Fibroblast of the aortic adventitia (primary cell): ENCODE measurements at regions not wholly inside any gene's neighbourhood (a gene's known extent, or its start where the extent isn't known, plus 50 kb on each side); places are given as distances from the start of the nearest gene placed in this dataset.

Source experiments
- DNase-seq: peaks from one replicate; pipeline ENCODE4 v3.0.0-alpha.2; 2010; ENCODE audit warnings: low read depth
- H3K4me3 ChIP-seq: 2 replicates; pipeline ENCODE4 v1.5.1; 2011; ENCODE audit warnings: low read depth, mild to moderate bottlenecking, control low read depth, low read length, moderate library complexity
- CTCF ChIP-seq: IDR thresholded peaks from 2 replicates; pipeline ENCODE4 v1.5.1; 2011; ENCODE audit warnings: mild to moderate bottlenecking, low read length, control low read depth, inconsistent platforms; ENCODE audit not compliant: insufficient read depth

DNA sequence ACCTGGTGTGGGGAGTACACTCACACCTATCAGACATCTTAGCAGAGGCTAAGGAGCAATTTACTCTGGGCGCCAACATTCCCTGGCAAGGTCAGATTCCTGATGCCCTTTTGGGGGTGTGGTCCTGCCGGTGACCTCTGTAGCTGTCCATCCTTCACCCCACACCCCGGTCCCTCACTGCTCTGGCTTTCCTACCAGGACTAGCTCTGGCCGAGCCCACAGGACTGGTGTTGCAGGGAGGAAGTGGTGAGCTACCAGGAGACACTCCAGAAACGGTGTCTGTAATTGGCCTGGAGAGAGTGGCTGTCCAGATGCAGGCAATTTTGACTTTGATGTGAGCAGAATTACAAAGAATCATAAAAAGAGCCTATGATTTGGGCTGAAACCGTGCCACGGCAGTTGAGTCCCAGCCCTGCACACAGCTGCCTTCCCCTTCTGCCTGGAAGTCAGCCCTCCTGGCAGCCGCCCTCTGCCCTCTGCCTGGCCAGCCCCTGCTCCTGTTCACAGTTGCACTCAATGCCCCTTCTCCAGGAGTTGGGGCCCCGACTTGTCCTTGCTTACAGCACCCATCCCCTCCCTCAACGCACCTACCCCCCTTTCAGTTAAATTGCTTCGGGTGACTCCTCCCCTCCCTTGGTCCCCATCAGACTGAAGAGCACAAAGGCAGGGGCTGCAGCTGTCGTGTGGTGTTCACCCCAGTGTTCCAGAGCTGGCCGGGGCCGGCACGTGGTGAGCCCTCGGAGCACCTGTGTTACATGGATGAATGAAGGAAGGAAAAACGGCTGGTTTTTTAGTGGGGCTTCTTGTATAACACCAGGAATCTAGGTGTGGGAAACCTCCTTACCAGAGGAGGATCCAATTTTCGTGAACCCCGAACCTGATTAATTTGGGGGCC lies 80.2 kb upstream of the TPM1 start:
- DNase-seq, result no peak
- no peak for TF ChIP-seq CTCF
- H3K4me3 ChIP-seq, result no peak overlapping the region

DNA sequence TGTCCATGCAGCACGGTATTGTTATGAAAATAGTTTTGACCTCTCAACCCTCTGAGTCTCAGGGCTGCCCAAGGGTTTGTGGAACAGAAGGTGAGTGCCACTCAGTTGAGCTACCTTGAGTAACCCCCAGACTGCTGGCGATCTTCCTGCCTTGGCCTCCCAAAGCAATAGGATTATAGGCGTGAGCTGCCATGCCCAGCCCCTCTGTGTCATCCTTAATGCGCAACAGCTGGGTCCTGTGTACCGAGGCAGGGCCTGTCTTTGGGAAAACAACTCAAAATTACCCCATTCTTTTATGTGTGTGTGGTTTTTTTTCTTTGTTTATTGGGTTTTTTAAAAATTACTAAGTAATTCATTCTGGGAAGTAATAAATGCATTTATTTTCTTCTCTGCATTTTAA lies 78.3 kb upstream of the TPM1 start:
- TF ChIP-seq CTCF, result no peak
- DNase-seq, result no peak
- H3K4me3 ChIP-seq, result no peak overlapping the region

DNA sequence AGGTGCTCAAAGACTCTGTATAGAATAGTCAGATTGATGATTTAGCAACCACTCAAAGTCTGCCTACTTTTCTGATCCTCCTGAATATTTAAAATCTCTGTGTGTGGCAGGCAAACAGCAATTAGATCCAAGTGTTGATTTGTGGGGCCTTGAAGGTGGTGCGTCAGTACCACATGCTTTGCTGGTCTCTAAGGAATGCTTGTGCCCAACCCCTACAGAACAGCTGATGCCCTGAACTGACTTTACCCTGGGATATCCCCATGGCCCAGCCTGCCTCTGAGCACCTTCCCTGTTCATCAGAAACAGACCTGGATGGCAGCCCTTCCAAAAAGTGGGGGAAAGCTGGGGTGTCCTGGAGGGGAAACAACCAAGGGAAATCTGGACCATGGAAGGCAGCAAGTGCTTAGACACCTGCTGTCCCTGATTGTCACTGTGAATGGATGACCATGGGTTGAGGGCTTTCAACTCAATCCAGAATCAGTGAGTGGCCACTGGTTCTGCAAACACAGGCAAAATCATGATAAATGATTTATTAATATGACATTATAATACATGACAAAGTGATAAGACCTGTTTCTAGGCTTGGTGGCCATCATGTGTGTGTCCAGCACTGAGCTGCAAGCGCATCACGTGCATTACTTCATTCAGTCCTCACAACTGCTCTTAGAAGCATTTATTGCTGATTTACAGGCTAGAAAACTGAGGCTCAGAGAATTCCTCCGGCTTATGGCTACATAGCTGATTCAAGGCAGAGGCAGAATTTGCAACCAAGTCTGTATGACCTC lies 76.1 kb upstream of the TPM1 start:
- TF ChIP-seq CTCF, result no peak
- DNase-seq, result no peak
- H3K4me3 ChIP-seq, result no peak overlapping the region

GRCh38 chr15:62968699-62969098 lies 73.8 kb upstream of the TPM1 start:
- no peak for DNase-seq
- no peak for TF ChIP-seq CTCF
- H3K4me3 ChIP-seq, result no peak overlapping the region

DNA sequence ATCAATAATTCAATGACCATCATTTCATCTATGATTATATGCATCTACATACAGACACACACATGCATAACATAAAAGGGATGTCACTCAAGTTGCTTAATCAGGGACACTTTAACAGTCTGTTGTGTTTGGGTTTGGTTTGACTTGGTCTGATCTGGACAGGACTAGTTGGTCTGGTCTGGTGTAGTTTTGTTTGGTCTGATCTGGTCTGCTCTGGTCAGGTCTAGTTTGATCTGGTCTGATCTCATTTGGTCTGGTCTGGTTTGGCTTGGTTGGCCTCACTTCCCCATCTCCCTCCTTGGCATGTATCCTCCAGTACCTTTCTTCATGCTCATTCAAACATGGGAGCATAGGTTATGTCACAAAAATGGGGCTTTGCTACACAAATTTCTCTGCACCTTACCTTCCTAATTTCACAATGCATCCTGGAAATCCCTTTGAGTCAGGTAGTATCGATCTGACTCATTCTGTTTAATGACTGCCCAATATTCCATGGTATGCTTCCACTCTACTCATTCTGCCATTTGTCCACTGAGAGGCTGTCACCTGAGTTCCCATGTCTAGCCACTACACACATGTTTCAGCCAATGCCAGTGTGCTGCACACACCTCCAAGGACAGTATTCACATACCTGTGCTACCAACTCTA lies 73.0 kb upstream of the TPM1 start:
- TF ChIP-seq CTCF, result no peak
- no peak overlapping the region for H3K4me3 ChIP-seq
- no peak for DNase-seq

GRCh38 chr15:62972814-62973213 lies 69.7 kb upstream of the TPM1 start:
- DNase-seq, result peak; percentile 66
- no peak overlapping the region for H3K4me3 ChIP-seq
- TF ChIP-seq CTCF, result no peak
